ENCODE measurements at regions not wholly inside any gene's neighbourhood (a gene's known extent, or its start where the extent isn't known, plus 50 kb on each side); places are given as distances from the start of the nearest gene placed in this dataset.

DNA sequence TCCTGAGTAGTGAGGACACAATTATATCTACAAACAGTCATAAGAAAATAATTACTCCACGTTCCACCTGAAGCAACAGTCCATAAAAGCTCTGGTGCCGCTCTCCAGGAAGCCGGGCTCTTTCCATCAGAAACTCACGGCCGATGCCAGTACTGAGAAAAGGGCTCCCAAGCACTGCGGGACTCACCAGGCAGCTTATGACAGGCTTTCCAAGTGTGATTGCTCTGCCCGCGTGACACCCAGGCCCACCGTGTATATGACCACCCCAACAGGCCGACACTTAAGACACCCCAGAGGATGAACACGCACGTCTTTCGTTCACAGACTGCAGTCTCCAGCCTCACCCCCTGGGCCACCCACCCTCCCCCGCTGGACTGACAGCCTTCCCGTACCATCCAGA is 199.0 kb downstream of the UQCRFS1 start:
- Histone ChIP-seq H3K9me3 (ENCODE audit: insufficient read depth, low read length) (no peaks in the 10 kb centered on the region), H3K9ac (ENCODE audit: insufficient read length, low read depth) (no peak overlapping the region), H3K4me1 (ENCODE audit: insufficient read depth, insufficient read length) (no peaks in the 10 kb centered on the region), H3K4me3 (ENCODE audit: insufficient read length, low read depth) (no peak overlapping the region), H3K36me3 (ENCODE audit: insufficient read depth, insufficient read length, low read length) (no peaks in the 10 kb centered on the region), H3K27me3 (ENCODE audit: insufficient read depth, insufficient read length) (peaks cover 34% of the 10 kb centered on the region)
- no peak for DNase-seq (ENCODE audit: low read depth, low spot score)
- TF ChIP-seq SUZ12 (IDR thresholded peaks at IDR 0.05; ENCODE audit: extremely low read depth, insufficient read depth, insufficient read length) = no peak
- TF ChIP-seq YY1 (IDR thresholded peaks at IDR 0.05; ENCODE audit: insufficient read depth, insufficient read length) = no peak
- TF ChIP-seq ZNF274 (IDR thresholded peaks at IDR 0.05; ENCODE audit: low read depth, low read length) = no peak

DNA sequence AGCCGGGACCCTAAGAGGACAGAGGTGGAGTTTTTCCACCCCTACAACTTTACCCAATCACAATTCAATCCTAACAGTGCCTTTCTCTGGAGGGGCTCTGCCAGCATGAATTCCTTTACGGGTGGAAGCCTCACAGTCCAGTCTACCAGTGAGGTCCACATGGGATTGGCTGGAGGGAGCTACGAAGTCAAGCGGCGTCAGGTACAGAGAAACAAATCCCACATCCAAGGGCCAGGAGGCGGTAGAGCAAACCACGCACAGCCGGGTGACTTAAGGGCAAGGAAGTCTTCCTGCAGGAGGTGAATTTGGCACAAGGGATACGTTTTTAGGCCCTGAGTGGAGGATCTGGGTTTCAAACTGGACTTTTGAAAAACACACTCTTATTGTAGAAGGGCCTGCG is 199.6 kb downstream of the UQCRFS1 start:
- H3K36me3 ChIP-seq (ENCODE audit: insufficient read depth, insufficient read length, low read length) = no peaks in the 10 kb centered on the region
- H3K9me3 ChIP-seq (ENCODE audit: insufficient read depth, low read length) = no peaks in the 10 kb centered on the region
- H3K9ac ChIP-seq (ENCODE audit: insufficient read length, low read depth) = no peak overlapping the region
- no peaks in the 10 kb centered on the region for H3K4me1 ChIP-seq (ENCODE audit: insufficient read depth, insufficient read length)
- H3K27me3 ChIP-seq (ENCODE audit: insufficient read depth, insufficient read length) = peaks cover 34% of the 10 kb centered on the region
- H3K4me3 ChIP-seq (ENCODE audit: insufficient read length, low read depth) = no peak overlapping the region
- TF ChIP-seq SUZ12 (IDR thresholded peaks at IDR 0.05; ENCODE audit: extremely low read depth, insufficient read depth, insufficient read length) = no peak
- no peak for DNase-seq (ENCODE audit: low read depth, low spot score)

DNA sequence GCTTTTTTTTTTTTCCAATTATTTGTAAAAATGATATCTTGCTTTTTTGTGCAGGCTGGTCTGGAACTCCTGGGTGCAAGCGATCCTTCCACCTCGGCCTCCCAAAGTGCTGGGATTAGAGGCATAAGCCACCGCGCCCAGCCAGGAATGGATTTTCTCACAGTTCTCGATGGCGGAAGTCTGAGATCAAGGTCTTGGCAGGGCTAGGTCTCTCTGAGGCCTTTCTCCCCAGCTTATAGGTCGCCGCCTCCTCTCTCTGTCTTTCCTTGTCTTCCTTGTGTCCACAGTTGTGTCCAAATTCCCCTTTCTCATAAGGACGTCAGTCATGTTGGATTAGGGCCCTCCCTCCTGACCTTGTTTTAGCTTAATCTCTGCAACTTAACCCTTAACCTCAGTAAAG is 200.5 kb downstream of the UQCRFS1 start:
- no peaks in the 10 kb centered on the region for H3K9me3 ChIP-seq (ENCODE audit: insufficient read depth, low read length)
- H3K36me3 ChIP-seq (ENCODE audit: insufficient read depth, insufficient read length, low read length) = no peaks in the 10 kb centered on the region
- no peak overlapping the region for H3K9ac ChIP-seq (ENCODE audit: insufficient read length, low read depth)
- H3K4me3 ChIP-seq (ENCODE audit: insufficient read length, low read depth) = no peak overlapping the region
- peaks cover 2% of the 10 kb centered on the region for H3K4me1 ChIP-seq (ENCODE audit: insufficient read depth, insufficient read length)
- peaks cover 30% of the 10 kb centered on the region for H3K27me3 ChIP-seq (ENCODE audit: insufficient read depth, insufficient read length)
- DNase-seq (ENCODE audit: low read depth, low spot score) = no peak
- TF ChIP-seq YY1 (IDR thresholded peaks at IDR 0.05; ENCODE audit: insufficient read depth, insufficient read length) (no peak), SUZ12 (IDR thresholded peaks at IDR 0.05; ENCODE audit: extremely low read depth, insufficient read depth, insufficient read length) (no peak), ZNF274 (IDR thresholded peaks at IDR 0.05; ENCODE audit: low read depth, low read length) (no peak)

DNA sequence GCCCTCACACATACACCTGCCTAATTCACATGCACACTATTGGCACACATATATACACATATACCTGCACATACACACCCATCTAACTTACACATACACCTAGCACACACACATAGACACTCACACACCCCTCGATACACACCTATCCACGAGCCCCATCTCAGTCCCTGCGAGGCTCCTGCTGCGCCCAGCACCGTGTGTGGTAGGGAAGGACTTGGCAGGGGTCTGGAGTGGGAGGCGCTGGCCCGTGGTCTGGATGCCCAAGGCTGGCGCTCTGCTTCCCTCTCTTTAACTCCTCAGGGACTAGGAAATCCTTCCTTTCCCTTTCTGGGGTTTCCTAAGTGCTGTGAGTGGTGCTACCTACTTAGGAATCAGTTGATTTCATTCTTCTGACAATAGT is 202.7 kb downstream of the UQCRFS1 start:
- H3K9ac ChIP-seq (ENCODE audit: insufficient read length, low read depth) = no peak overlapping the region
- H3K27me3 ChIP-seq (ENCODE audit: insufficient read depth, insufficient read length) = peaks cover 10% of the 10 kb centered on the region
- DNase-seq (ENCODE audit: low read depth, low spot score) = no peak
- peaks cover 7% of the 10 kb centered on the region for H3K4me1 ChIP-seq (ENCODE audit: insufficient read depth, insufficient read length)
- TF ChIP-seq ZNF274 (IDR thresholded peaks at IDR 0.05; ENCODE audit: low read depth, low read length) = no peak
- TF ChIP-seq SUZ12 (IDR thresholded peaks at IDR 0.05; ENCODE audit: extremely low read depth, insufficient read depth, insufficient read length) = no peak
- no peak for TF ChIP-seq YY1 (IDR thresholded peaks at IDR 0.05; ENCODE audit: insufficient read depth, insufficient read length)
- H3K9me3 ChIP-seq (ENCODE audit: insufficient read depth, low read length) = no peaks in the 10 kb centered on the region
- H3K36me3 ChIP-seq (ENCODE audit: insufficient read depth, insufficient read length, low read length) = no peaks in the 10 kb centered on the region
- no peak overlapping the region for H3K4me3 ChIP-seq (ENCODE audit: insufficient read length, low read depth)

DNA sequence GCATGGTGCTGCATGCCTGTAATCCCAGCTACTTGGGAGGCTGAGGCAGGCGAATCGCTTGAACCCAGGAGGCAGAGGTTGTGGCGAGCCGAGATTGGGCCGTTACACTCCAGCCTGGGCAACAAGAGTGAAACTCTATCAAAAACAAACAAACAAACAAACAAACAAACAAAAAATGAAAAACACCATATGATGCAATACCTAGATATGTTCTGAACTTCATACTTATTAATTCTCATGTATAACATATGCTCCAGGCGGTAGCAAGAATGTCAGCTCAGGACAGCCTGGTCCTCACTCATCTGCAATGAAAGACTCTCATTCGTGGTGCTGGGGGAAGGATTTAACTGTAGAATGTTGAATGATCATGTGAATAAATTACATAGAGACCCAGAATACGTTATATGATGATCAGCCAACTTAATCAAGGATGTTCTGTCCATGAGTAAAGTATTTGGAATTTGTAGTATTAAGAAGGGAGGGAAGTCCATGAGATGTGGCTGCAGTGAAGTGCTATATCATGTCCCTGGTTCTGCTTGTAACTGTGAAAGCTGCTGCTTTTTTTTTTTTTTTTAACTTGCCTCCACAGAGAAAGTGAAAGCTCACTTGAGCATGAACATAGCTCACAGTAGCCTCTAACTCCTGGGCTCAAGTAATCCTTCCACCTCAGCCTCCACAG is 206.8 kb downstream of the UQCRFS1 start:
- no peaks in the 10 kb centered on the region for H3K27me3 ChIP-seq (ENCODE audit: insufficient read depth, insufficient read length)
- DNase-seq (ENCODE audit: low read depth, low spot score) = no peak
- H3K9ac ChIP-seq (ENCODE audit: insufficient read length, low read depth) = no peak overlapping the region

DNA sequence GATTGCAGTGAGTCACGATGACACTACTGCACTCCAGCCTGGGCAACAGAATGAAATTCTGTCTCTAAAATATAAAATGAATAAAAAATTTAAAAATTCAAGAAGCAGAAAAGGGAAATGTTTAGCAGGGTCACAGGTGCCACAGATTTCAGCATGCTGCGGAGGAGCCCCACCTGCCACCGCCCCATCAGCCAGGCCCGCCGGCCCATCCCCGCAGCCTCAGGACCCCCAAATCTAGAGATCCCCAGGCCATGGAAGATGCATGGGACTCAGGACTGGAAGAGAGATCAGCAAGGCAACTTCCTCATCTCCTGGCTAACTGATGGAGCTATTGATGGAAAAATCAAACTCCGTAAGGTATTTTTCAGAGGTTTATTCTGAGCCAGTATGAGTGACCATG is 208.2 kb downstream of the UQCRFS1 start:
- Histone ChIP-seq H3K4me1 (ENCODE audit: insufficient read depth, insufficient read length) (peaks cover 15% of the 10 kb centered on the region), H3K9me3 (ENCODE audit: insufficient read depth, low read length) (no peaks in the 10 kb centered on the region), H3K9ac (ENCODE audit: insufficient read length, low read depth) (no peak overlapping the region), H3K36me3 (ENCODE audit: insufficient read depth, insufficient read length, low read length) (no peaks in the 10 kb centered on the region), H3K4me3 (ENCODE audit: insufficient read length, low read depth) (no peak overlapping the region), H3K27me3 (ENCODE audit: insufficient read depth, insufficient read length) (no peaks in the 10 kb centered on the region)
- DNase-seq (ENCODE audit: low read depth, low spot score) = no peak
- TF ChIP-seq YY1 (IDR thresholded peaks at IDR 0.05; ENCODE audit: insufficient read depth, insufficient read length) (no peak), ZNF274 (IDR thresholded peaks at IDR 0.05; ENCODE audit: low read depth, low read length) (no peak), SUZ12 (IDR thresholded peaks at IDR 0.05; ENCODE audit: extremely low read depth, insufficient read depth, insufficient read length) (no peak)

More for the DNA sequence above, 206.8 kb downstream of the UQCRFS1 start:
- no peak overlapping the region for H3K4me3 ChIP-seq (ENCODE audit: insufficient read length, low read depth)
- no peak for TF ChIP-seq YY1 (IDR thresholded peaks at IDR 0.05; ENCODE audit: insufficient read depth, insufficient read length)
- TF ChIP-seq ZNF274 (IDR thresholded peaks at IDR 0.05; ENCODE audit: low read depth, low read length) = no peak
- no peak for TF ChIP-seq SUZ12 (IDR thresholded peaks at IDR 0.05; ENCODE audit: extremely low read depth, insufficient read depth, insufficient read length)
- H3K36me3 ChIP-seq (ENCODE audit: insufficient read depth, insufficient read length, low read length) = no peaks in the 10 kb centered on the region
- peaks cover 12% of the 10 kb centered on the region for H3K4me1 ChIP-seq (ENCODE audit: insufficient read depth, insufficient read length)
- H3K9me3 ChIP-seq (ENCODE audit: insufficient read depth, low read length) = no peaks in the 10 kb centered on the region

DNA sequence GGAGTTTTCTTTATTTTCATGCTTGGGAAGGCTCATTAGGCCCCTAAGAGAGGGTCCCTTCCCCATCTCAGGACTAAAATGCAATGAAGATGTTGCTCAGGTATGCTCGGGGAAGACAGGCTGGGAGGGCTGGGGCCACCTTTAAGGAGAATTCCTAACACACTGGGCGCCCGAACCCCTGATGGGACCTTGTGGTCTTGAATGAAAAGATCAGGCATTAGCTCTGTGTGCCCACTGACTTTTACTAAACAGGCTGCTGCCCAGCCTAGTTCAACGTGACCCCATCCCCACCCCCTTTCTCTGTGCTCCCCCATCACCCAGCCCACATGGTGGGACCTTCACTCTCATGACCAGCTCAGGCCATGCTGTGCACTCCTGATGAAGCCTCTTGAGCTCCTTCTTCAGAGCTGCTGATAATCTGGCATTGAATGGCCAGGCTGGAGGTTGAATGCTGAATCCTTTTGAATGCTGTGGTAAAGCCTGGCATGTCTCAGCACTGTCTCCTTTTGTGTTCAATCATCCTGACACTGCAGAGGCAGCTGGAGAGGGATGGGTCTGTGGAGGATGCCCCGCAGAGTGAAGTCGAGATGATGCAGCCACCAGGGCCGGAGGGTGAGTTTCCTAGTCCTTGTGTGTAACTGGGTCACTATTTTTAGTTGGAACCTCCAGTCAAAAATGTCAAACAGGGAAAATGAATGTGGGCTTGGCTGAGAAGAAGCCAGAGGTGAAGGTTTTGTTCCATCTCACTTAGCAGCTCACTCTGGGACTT is 209.1 kb downstream of the UQCRFS1 start:
- H3K4me3 ChIP-seq (ENCODE audit: insufficient read length, low read depth) = no peak overlapping the region
- H3K9me3 ChIP-seq (ENCODE audit: insufficient read depth, low read length) = no peaks in the 10 kb centered on the region
- TF ChIP-seq ZNF274 (IDR thresholded peaks at IDR 0.05; ENCODE audit: low read depth, low read length) (no peak), SUZ12 (IDR thresholded peaks at IDR 0.05; ENCODE audit: extremely low read depth, insufficient read depth, insufficient read length) (no peak), YY1 (IDR thresholded peaks at IDR 0.05; ENCODE audit: insufficient read depth, insufficient read length) (no peak)
- H3K27me3 ChIP-seq (ENCODE audit: insufficient read depth, insufficient read length) = no peaks in the 10 kb centered on the region
- no peak for DNase-seq (ENCODE audit: low read depth, low spot score)
- peaks cover 15% of the 10 kb centered on the region for H3K4me1 ChIP-seq (ENCODE audit: insufficient read depth, insufficient read length)
- H3K36me3 ChIP-seq (ENCODE audit: insufficient read depth, insufficient read length, low read length) = no peaks in the 10 kb centered on the region
- H3K9ac ChIP-seq (ENCODE audit: insufficient read length, low read depth) = no peak overlapping the region

Data from NT2/D1 (cell line).